RWPE1 (cell line): ENCODE measurements at regions not wholly inside any gene's neighbourhood (a gene's known extent, or its start where the extent isn't known, plus 50 kb on each side); places are given as distances from the start of the nearest gene placed in this dataset.

Source experiments
- CTCF ChIA-PET: fragments of 350-600 bp; sonication (Branson Sonifier 250); formaldehyde crosslinking; extraction: SDS; loops from one replicate; lab custom pipeline; 2021; lab: Yijun Ruan, JAX
- POLR2A ChIA-PET: fragments of 400-600 bp; formaldehyde crosslinking; extraction: SDS; loops from one replicate; lab custom pipeline; 2020; ENCODE audit warnings: antibody characterized with exemption; ENCODE audit not compliant: low non-redundant PET; lab: Yijun Ruan, JAX
- DNase-seq: peaks from one replicate; pipeline ENCODE4 v3.0.0; 2012; ENCODE audit warnings: low spot score
- H3K27ac ChIP-seq: fragments of 450-650 bp; 2 replicates; pipeline ENCODE4 v1.5.1; 2017
- CTCF ChIP-seq: fragments of 450-650 bp; conservative IDR thresholded peaks from 2 replicates; pipeline ENCODE4 v1.5.1; 2017; ENCODE audit warnings: low read depth, mild to moderate bottlenecking

- POLR2A ChIA-PET = no interaction called here
- no peak overlapping the region for H3K27ac ChIP-seq
- CTCF ChIA-PET = no interaction called here
- DNase-seq = no peak
- no peak for TF ChIP-seq CTCF
Measured at GRCh38 chr10:109451879-109452278, 471.4 kb downstream of the XPNPEP1 start.

GRCh38 chr10:109450702-109451101, 472.6 kb downstream of the XPNPEP1 start:
- DNase-seq = no peak
- no peak for TF ChIP-seq CTCF
- POLR2A ChIA-PET = interaction anchor here (0.8 kb wide), 1 partner anchor 26 kb away, joined by 3 read pairs; no protein-coding TSS in a partner anchor
- no peak overlapping the region for H3K27ac ChIP-seq
- CTCF ChIA-PET = interaction anchor here (0.5 kb wide), 1 partner anchor 58 kb away, joined by 3 read pairs; no protein-coding TSS in a partner anchor

- no peak for TF ChIP-seq CTCF
- ChIA-PET POLR2A (no interaction called here), CTCF (no interaction called here)
- H3K27ac ChIP-seq = no peak overlapping the region
- DNase-seq = no peak
Measured at GRCh38 chr10:109433434-109433833, 489.9 kb downstream of the XPNPEP1 start.

- H3K27ac ChIP-seq = no peak overlapping the region
- TF ChIP-seq CTCF = no peak
- DNase-seq = no peak
- CTCF ChIA-PET = interaction anchor here (0.6 kb wide), 1 partner anchor 1228 kb away, joined by 3 read pairs; no protein-coding TSS in a partner anchor
- POLR2A ChIA-PET = no interaction called here
Measured at GRCh38 chr10:109432281-109432680, 491.0 kb downstream of the XPNPEP1 start.

- CTCF ChIA-PET = no interaction called here
- DNase-seq = no peak
- POLR2A ChIA-PET = no interaction called here
- TF ChIP-seq CTCF = no peak
- H3K27ac ChIP-seq = no peak overlapping the region
Measured at GRCh38 chr10:109430799-109431198, 492.5 kb downstream of the XPNPEP1 start.

GRCh38 chr10:109430043-109430760, 493.1 kb downstream of the XPNPEP1 start:
- no peak for TF ChIP-seq CTCF
- ChIA-PET CTCF (interaction anchor here (0.6 kb wide), 1 partner anchor 220 kb away, joined by 3 read pairs; no protein-coding TSS in a partner anchor), POLR2A (no interaction called here)
- H3K27ac ChIP-seq = no peak overlapping the region
- no peak for DNase-seq
